NK-92 (cell line): ENCODE measurements at regions not wholly inside any gene's neighbourhood (a gene's known extent, or its start where the extent isn't known, plus 50 kb on each side); places are given as distances from the start of the nearest gene placed in this dataset.
"Not testable (repeated sequence)": the region's sequence is repeated elsewhere in the genome, so short reads cannot be mapped to it uniquely, and the experiment has no call there.

Experiments used
- DNase-seq: peaks from one replicate; lab custom pipeline; 2025; ENCODE audit not compliant: unreplicated experiment; lab: John Stamatoyannopoulos, UW

DNA sequence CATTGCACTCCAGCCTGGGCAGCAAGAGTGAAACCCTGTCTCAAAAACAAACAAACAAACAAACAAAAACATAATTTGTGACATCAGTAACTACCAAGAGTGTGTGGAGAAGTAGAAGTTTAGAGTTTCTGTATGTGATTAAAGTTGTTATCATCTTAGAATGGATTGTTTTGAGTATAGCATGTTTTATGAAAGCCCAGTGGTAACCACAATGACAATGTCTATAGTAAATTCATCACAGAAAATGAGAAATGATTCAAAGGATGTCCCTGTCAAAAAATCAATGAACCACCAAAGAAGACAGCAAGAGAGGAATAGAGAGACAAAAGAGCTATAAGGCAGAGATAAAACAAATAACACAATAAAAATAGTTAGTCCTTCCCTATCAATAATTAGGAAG, 1299.2 kb downstream of the CNTNAP5 start:
- DNase-seq = no peak

DNA sequence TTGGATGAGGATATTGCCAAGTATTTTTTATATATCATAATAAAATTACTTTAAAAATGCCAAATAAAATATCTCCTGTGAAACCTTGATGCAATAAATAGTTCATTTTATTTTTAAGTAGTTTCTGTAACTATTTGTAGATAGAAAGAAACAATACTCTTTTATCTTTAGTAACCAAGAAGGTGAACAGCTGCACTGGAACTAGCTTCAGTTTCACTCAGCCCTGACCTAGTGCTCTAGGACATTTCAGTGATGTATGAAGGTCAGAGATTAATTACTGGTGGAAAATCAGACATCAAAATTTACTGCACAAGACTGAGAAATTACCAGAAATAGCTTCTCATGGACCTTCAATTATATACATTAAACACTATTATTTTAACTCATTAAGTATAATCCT, 1305.0 kb downstream of the CNTNAP5 start:
- DNase-seq = no peak

DNA sequence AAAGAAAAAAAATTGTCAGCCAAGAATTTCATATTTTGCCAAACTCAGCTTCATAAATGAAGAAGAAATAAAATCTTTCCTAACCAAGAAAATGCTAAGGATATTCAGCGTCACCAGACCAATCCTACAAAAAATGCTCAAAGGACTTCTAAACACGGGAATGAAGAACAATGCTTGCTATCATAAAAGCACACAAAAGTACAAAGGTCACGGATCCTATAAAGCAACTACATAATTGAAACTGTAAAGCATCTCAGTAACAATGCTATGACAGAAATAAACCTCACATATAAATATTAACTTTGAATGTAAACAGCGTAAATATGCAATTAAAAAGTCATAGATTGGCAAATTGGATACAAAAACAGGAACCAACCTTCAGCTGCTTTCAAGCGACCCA, 1314.6 kb upstream of the GYPC start:
- no peak for DNase-seq

DNA sequence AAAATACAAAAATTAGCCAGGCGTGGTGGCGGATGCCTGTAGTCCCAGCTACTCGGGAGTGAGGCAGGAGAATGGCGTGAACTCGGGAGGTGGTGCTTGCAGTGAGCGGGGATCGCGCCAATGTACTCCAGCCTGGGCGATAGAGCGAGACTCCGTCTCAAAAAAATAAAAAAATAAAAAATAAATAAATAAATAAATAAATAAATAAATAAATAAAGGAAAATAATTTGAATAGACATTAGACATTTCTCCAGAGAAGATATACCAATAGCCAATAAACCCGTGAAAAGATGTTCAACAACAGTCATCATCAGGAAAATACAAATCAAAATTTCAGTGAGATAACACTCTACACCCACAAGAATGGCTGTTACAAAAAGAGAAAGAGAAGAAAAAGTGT, 1302.4 kb upstream of the GYPC start:
- not testable (repeated sequence) for DNase-seq

DNA sequence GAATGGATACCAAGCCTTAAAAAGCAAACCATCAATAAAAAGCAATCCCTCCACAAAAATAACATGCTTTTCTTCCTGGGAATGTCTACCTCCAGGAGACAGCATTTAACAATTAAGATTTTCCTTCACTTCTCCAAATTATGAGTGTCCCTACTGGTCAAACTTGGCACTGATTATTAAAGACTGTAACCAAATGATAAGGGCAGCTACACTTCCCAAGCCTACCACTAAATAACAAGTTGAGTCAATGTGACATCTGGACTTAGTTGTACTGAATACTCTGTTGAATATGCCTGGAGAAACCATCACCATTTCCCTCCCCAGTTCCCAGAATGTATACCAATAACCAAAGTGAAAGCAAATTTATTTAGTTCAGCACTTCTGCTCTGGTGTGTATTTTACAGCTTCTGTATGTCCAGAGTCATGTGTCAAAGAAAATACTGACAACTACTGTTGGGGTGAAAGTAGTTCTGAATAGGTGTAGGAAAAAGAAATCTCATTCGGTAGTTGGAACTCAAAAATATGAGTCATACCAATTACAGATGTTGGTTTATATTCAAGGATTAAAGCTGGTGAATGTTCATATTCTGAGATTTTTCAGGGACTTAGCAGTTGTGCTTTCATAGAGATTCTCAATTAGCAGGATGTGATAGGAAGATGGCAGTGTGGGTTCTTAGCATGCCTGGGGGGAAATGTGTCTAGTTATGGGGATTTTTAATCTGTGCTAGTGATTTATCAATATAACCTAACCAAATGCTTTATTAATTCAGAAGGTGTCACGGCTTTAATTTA, 1291.6 kb upstream of the GYPC start:
- no peak for DNase-seq

DNA sequence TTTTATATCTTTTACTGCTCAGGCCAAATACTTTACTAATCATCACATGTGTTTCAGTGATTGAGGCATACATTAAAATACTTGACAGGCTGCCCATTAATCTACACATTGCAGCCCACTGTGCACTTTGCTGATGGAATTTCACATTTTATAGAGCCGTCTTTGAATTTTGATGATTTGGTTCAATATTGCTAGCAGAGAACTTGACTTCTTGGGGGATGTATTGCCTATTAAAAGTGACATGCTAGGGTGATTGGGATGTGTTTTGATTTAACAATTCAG, 1291.0 kb upstream of the GYPC start:
- no peak for DNase-seq

DNA sequence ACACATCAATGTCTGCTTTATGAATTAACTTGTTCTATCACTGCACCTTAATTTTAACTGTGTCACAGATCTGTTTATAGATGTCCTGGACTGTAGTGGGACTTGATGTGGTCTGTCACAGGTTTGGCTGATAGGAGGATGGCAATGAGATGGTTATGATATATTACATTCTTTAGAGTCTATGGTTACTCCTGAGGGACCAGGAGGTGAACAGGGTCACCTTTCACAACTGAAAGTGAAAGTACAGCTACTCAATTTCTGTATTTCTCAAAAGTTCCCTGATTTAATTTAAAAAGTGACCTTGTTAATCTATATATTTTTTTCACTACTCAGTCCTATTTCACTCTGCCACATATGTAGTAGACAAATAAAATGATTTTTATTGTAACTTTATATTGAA, 1284.1 kb upstream of the GYPC start:
- no peak for DNase-seq

DNA sequence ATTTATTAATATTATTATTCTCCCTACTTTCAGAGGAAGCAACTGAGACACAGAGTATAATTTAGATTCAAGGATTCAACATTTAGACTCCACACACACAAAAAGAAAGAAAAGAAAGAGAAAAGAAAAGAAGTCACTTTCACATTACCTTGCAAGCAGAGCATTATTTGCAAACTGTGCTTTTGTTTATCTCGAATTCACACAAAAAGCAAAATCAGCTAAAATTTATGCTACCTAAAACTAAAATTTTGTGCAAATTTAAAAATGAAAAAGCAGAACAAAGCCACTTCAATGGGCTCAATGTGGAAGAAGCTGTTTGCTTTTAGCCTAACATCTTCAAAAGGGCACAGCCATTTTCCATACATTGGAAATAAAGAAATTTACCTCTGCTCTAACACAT, 1282.7 kb upstream of the GYPC start:
- DNase-seq = no peak

DNA sequence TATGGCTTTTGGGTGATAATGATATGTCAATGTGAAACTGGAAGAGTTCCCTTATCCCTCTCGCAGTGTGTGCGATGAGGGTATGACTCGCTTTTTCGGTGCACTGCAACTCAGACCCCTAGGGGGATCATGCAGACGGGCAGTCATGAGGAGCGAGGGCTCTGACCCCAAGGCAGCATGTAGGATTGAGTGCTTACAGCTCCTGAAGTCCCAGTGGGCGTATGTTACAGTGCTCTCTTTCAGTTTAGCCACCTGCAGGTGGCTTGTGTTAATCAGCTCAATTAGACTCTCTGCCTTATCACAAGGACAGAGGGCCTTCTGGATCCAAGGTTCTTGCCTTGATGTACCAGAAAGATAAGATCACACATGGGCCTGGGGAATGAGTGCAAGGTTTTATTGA, 1269.9 kb upstream of the GYPC start:
- DNase-seq = no peak

DNA sequence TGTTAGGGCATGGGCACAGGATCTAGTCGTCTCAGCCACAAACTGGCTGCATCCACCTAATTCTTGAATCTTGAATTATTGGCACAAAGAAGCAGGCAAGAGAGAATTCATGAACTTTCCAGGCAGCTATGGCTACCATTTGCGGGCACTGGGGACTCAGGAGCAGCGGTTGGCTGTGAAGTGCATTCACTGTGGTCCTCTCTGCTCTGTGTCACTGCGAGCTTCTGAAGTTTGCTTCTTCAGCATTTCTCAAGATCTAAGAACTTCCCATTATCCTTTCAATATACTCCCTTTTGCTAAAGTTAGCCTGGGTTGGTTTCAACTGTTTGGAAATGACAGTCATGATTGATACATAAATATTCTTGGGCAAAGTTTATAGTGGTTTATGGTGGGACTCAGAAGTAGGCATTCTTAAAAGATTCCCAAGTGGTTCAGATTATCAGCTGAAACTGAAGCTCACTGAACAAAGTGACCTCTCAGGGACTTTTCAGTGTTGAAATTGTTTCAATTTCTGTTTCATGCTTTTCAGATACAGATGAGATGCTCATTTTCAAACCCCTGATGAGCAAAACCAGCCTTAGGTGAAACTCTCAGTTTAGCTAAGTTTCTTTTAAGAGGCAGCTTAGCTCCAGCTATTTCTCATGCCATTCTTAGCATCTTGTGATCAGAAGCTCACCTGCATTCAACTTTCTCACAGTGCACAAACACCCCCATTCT, 1258.3 kb upstream of the GYPC start:
- no peak for DNase-seq

DNA sequence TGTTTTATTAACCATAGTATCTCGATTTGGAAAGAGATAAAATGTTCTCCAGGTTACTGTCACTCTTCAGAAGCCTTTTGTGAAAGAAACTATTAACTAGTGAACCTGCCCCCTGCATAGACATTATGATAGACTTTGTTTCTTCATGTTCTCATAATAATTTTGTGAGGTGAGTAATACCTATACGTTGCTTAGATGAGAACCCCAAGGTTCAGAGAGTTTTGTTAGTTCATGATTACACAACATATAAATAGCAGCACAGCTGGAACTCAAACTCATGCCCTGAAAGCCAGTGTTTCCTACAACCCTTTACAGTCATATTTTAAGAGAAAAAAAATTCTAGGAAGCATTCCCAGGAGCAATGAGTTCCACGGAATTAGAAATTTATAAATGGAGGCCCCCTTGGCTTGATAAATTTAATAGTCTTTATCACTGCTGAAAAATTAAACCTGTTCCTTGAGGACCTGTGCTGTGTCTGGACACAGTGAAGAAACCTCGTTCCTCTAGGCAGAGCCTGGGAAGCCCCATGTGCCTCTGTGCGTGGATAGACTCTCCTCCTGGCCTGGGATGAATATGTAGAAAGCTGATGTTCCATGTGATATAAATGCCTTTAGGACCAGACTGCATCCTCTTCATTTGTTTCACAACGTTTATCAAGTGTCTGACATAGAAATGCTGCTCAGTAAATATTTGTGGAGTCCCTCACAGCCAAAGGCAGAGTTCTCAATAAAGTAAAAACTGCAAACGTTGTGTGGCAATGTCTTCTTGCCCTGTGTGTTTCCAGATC, 1257.0 kb upstream of the GYPC start:
- no peak for DNase-seq

DNA sequence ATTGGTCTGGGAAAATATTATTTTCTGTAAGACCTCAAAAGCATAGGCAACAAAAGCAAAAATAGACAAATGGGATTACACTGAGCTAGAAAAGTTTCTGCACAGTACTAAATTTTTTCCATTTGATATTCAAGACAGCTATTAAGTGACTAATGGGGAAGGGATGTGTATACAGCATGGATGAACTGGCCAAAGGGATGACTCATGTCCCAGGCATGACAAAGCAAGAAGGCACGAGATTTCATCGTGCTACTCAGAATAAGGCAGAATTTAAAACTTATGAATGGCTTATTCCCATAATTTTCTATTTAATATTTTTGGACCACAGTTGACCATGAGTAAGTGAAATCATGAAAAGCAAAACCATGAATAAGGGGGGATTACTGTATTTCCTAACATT, 1250.1 kb upstream of the GYPC start:
- no peak for DNase-seq

DNA sequence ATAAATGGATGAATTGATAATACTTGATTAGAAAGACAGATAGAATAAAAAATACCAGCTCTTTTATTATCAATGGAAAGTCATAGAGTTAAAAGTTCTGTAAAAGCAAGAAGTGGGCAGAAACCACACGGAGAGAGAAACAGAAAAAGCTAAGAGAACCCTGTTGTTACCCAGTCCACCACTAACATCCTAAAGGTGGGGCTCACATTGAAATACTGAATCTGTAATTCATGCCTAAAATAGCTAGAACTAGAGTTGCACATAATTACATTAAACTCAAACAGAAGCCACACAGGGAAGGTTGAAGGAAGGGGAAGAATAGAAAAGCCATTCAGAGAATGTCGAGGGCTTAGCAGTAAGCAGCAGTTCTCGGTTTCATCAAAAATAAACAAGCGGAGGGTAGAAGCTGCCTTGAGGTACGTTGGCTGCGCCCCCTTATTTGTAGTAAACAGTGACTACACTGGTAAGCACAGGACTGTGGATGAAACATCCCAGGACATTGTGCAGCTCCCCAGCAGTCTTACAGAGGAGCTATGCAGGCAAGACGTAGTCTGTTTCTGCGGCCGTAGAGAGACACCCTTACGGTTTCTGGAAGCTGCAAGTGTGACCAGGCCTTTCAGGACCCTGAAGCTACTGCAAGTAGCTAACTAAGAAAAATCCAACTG, 1247.0 kb upstream of the GYPC start:
- no peak for DNase-seq

DNA sequence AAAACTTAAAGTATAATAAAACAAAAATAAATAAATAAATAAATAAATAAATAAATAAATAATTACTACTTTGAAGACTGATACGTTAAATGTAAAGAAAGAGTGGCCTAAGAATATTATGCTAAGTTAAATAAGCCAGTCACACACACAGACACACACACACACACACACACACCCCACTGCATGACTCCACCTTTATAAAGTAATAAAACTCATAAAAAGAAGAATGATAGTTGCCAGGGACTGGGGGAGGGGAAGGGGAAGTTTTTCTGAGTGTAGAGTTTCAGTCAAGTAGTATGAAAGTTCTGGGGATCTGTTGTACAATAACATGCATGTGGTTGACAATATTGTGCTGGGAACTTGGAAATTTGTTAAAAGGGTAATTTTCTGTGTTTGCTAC, 1237.5 kb upstream of the GYPC start:
- DNase-seq = no peak

DNA sequence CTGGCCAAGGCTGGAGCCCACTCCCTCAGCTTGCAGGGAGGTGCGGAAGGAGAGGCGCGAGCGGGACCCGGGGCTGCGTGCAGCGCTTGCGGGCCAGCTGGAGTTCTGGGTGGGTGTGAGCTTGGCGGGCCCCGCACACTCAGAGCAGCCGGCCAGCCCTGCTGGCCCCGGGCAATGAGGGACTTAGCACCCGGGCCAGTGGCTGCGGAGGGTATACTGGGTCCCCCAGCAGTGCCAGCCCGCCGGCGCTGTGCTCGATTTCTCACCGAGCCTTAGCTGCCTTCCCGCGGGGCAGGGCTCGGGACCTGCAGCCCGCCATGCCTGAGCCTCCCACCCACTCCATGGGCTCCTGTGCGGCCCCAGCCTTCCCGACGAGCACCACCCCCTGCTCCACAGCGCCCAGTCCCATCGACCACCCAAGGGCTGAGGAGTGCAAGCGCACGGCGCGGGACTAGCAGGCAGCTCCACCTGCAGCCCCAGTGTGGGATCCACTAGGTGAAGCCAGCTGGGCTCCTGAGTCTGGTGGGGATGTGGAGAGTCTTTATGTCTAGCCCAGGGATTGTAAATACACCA, 1233.7 kb upstream of the GYPC start:
- not testable (repeated sequence) for DNase-seq

DNA sequence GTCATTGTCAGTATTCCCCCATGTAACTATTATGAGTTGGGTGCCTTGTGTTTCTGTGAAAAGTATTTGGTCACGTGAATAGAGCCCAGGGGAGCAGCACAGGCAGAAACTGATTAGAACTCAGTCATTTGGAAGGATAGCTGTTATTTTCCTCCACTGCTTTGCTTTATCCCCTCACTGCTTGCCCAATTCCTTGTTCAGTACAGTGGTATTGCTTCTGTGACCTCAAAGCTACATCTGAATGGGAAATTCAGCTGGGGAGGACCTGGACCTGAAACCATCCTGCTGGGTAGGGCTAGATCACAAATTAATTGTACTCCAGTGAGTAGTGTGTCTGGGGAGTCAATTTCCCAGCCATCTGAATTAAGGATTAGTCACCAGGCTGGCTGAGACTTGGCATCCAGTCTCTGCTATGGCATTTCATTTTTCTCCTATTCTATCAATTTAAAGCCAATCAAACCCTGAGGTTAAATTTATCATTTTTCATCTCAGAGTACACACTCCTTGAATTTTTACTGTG, 1231.6 kb upstream of the GYPC start:
- DNase-seq = no peak

DNA sequence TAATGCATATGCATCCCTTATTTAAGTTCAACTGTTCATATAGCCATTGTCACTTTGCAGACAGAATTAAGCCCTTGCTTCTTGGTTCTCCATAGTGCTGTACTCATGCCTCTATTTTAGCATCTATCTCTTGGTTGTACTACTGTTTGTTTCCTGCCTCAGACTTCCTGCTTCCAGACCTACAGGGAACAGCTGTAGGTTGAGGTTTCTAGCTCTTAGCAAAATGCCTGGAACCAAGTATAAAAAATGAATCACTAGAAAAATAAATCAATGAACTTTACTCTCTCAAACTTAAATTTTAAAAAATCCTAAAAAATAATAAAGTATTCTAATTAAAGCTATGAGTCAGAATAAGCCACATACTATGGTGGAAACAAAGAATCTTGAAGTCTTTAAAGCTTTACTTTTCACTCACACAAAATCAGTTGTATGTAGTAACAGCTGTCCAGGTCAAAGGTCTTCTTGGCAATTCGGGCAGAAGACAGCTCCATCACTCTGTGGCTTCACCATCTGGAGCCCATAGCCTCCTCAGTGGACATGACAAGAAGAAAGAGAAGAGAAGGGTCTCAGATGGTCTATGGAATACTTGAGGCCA, 1228.1 kb upstream of the GYPC start:
- DNase-seq = no peak

DNA sequence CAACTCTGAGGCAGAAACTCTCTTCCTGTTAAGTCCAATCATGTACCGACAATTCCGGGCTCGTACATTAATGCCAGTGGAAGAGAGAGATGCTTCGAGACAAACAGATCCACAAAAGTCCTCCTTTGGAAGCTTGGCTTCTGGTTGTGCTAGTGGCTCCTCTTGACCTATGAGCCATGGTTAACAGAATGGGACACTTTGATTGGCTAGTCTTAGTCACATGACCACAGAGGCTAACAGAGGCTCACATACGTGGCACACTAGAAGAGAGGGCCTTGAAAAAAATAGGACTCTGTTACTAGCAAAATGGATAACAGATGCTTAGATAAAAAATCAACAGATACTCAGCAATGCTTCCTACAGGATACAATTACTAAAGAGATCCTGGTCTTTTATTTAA, 1211.9 kb upstream of the GYPC start:
- no peak for DNase-seq

DNA sequence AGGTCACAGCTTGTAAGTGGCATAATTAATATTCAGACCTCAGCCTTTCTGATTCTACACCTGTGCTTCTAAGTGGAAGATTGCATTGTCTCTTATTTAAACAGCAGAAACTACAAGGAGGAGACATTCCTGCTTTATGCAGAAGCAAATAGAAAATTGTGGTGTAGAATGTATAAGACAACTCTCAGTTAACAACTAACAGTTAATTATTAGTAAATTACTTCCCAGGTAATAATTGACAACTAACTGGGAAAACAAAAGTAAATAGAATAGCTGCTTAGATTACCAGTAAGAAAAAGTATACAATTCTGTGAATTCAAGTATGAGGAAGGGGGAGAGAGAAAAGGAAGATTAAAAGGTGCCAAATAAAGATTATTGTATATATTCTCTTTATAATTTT, 1210.5 kb upstream of the GYPC start:
- no peak for DNase-seq

DNA sequence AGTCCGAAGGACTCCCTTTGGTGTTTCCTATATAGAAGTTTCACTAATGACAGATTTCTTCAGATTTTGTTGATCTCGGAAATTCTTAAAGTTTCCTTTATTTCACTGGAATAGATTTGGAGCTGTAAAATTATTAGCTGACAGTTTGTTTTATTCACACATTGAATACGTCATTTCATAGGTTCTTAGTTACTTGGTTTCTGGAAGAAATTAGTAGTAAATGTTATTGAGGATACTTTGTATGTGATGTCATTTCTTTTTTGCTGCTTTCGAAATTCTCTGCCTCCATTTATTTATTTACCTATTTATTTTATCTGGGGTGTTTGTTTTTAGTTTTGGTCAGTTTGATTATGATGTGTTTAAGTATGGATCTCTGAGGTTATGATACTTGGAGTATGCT, 1205.9 kb upstream of the GYPC start:
- no peak for DNase-seq

DNA sequence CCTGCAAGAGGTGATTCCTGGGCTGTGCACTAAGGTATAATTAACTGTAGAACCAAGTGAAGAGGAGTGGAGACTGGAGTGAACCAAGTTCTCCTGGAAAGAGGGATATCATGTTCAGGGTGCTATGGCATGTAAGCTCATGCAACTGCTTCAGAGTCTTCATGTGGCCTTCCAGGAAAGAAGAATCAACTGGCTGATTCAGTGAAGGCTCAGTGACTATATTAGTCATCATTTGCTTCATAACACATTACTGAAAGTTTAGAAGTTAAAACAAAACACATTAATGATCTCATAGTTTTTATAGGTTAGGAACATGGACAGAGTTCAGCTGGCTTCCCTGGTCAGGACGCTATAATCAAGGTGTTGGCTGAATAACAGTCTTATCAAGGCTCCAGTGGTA, 1200.8 kb upstream of the GYPC start:
- no peak for DNase-seq
